WTC11 (cell line): ENCODE measurements at regions not wholly inside any gene's neighbourhood (a gene's known extent, or its start where the extent isn't known, plus 50 kb on each side); places are given as distances from the start of the nearest gene placed in this dataset.

Source experiments
- AFF4 ChIP-seq: sonication (generic); formaldehyde crosslinking; IDR thresholded peaks from 2 replicates; pipeline ENCODE4 v1.8.1; 2023; ENCODE audit warnings: mild to moderate bottlenecking, missing genetic modification reagents, borderline replicate concordance
- CTCF ChIP-seq: fragments of 200-600 bp; IDR thresholded peaks from 2 replicates; pipeline ENCODE4 v1.8.0; 2022; ENCODE audit warnings: antibody characterized with exemption
- ESRRA ChIP-seq: sonication (generic); formaldehyde crosslinking; IDR thresholded peaks from 2 replicates; pipeline ENCODE4 v1.8.1; 2022; ENCODE audit warnings: mild to moderate bottlenecking, missing genetic modification reagents, borderline replicate concordance
- JUN ChIP-seq: sonication (generic); formaldehyde crosslinking; IDR thresholded peaks from 2 replicates; pipeline ENCODE4 v1.8.0; 2023; ENCODE audit warnings: mild to moderate bottlenecking, missing genetic modification reagents
- SMAD4 ChIP-seq: sonication (generic); formaldehyde crosslinking; IDR thresholded peaks from 2 replicates; pipeline ENCODE4 v1.8.0; 2022; ENCODE audit warnings: mild to moderate bottlenecking, missing genetic modification reagents
- SP1 ChIP-seq: sonication (generic); formaldehyde crosslinking; conservative IDR thresholded peaks from 2 replicates; pipeline ENCODE4 v1.8.1; 2022; ENCODE audit warnings: missing genetic modification reagents
- ZNF232 ChIP-seq: sonication (generic); formaldehyde crosslinking; IDR thresholded peaks from 2 replicates; pipeline ENCODE4 v1.8.0; 2022; ENCODE audit warnings: mild to moderate bottlenecking, missing genetic modification reagents
- ZNF512 ChIP-seq: sonication (generic); formaldehyde crosslinking; IDR thresholded peaks from 2 replicates; pipeline ENCODE4 v1.8.1; 2022; ENCODE audit warnings: missing genetic modification reagents, borderline replicate concordance

GRCh38 chr1:217373761-217374701 is 256.9 kb downstream of the GPATCH2 start:
- TF ChIP-seq JUN (CRISPR knock-in tag) = no peak
- no peak for TF ChIP-seq SMAD4 (CRISPR knock-in tag)
- TF ChIP-seq ZNF232 (CRISPR knock-in tag) = no peak
- TF ChIP-seq CTCF = no peak
- TF ChIP-seq ZNF512 = no peak
- TF ChIP-seq SP1 (CRISPR knock-in tag) = no peak
- TF ChIP-seq ESRRA = no peak
- TF ChIP-seq AFF4 (CRISPR knock-in tag) = no peak
